ENCODE measurements at regions not wholly inside any gene's neighbourhood (a gene's known extent, or its start where the extent isn't known, plus 50 kb on each side); places are given as distances from the start of the nearest gene placed in this dataset.

GRCh38 chr12:88884600-88884999, 304.3 kb upstream of the KITLG start:
- H3K9ac ChIP-seq, result no peak overlapping the region
- no peaks in the 10 kb centered on the region for H3K4me1 ChIP-seq
- no peak for TF ChIP-seq Cebpa-rat (IDR thresholded peaks at IDR 0.05)
- H3K36me3 ChIP-seq, result no peaks in the 10 kb centered on the region
- H3K4me3 ChIP-seq, result no peak overlapping the region
- H4K20me1 ChIP-seq, result no peaks in the 10 kb centered on the region
- H3K4me2 ChIP-seq, result no peak overlapping the region
- H3K9me3 ChIP-seq, result no peaks in the 10 kb centered on the region
- no peaks in the 10 kb centered on the region for H3K27me3 ChIP-seq
- no peak overlapping the region for H3K27ac ChIP-seq

GRCh38 chr12:88882662-88883061, 302.4 kb upstream of the KITLG start:
- Histone ChIP-seq H3K4me3 (no peak overlapping the region), H3K4me2 (no peak overlapping the region), H3K4me1 (no peaks in the 10 kb centered on the region), H3K36me3 (no peaks in the 10 kb centered on the region), H3K9ac (no peak overlapping the region), H3K27ac (no peak overlapping the region), H3K27me3 (no peaks in the 10 kb centered on the region), H4K20me1 (no peaks in the 10 kb centered on the region), H3K9me3 (no peaks in the 10 kb centered on the region)
- TF ChIP-seq Cebpa-rat (IDR thresholded peaks at IDR 0.05), result no peak

- Histone ChIP-seq H3K27me3 (no peaks in the 10 kb centered on the region), H3K36me3 (no peaks in the 10 kb centered on the region), H3K4me1 (no peaks in the 10 kb centered on the region), H3K4me2 (no peak overlapping the region), H3K9me3 (no peaks in the 10 kb centered on the region), H3K4me3 (no peak overlapping the region), H3K27ac (no peak overlapping the region), H3K9ac (no peak overlapping the region), H4K20me1 (no peaks in the 10 kb centered on the region)
- no peak for TF ChIP-seq Cebpa-rat (IDR thresholded peaks at IDR 0.05)
These were observed 299.8 kb upstream of the KITLG start for GRCh38 chr12:88880051-88880450.

GRCh38 chr12:88878295-88878694, 298.0 kb upstream of the KITLG start:
- Histone ChIP-seq H3K9me3 (no peaks in the 10 kb centered on the region), H4K20me1 (no peaks in the 10 kb centered on the region), H3K4me1 (no peaks in the 10 kb centered on the region), H3K27me3 (no peaks in the 10 kb centered on the region), H3K9ac (no peak overlapping the region), H3K4me2 (no peak overlapping the region), H3K36me3 (no peaks in the 10 kb centered on the region), H3K4me3 (no peak overlapping the region), H3K27ac (no peak overlapping the region)
- TF ChIP-seq Cebpa-rat (IDR thresholded peaks at IDR 0.05), result no peak

- no peak overlapping the region for H3K9ac ChIP-seq
- no peaks in the 10 kb centered on the region for H3K9me3 ChIP-seq
- no peaks in the 10 kb centered on the region for H3K27me3 ChIP-seq
- no peak overlapping the region for H3K4me3 ChIP-seq
- H3K36me3 ChIP-seq, result no peaks in the 10 kb centered on the region
- H3K4me2 ChIP-seq, result no peak overlapping the region
- H4K20me1 ChIP-seq, result no peaks in the 10 kb centered on the region
- no peak for TF ChIP-seq Cebpa-rat (IDR thresholded peaks at IDR 0.05)
- H3K27ac ChIP-seq, result no peak overlapping the region
- no peaks in the 10 kb centered on the region for H3K4me1 ChIP-seq
These were observed 296.6 kb upstream of the KITLG start for GRCh38 chr12:88876857-88877256.

GRCh38 chr12:88870000-88870737, 289.9 kb upstream of the KITLG start:
- Histone ChIP-seq H3K36me3 (no peaks in the 10 kb centered on the region), H3K27ac (no peak overlapping the region), H3K27me3 (no peaks in the 10 kb centered on the region), H3K9me3 (no peaks in the 10 kb centered on the region), H3K4me2 (no peak overlapping the region), H4K20me1 (no peaks in the 10 kb centered on the region), H3K4me3 (no peak overlapping the region), H3K4me1 (no peaks in the 10 kb centered on the region), H3K9ac (no peak overlapping the region)
- no peak for TF ChIP-seq Cebpa-rat (IDR thresholded peaks at IDR 0.05)

- Histone ChIP-seq H3K27me3 (no peaks in the 10 kb centered on the region), H3K9ac (no peak overlapping the region), H3K4me1 (no peaks in the 10 kb centered on the region), H3K9me3 (no peaks in the 10 kb centered on the region), H3K4me3 (no peak overlapping the region), H3K36me3 (no peaks in the 10 kb centered on the region), H3K4me2 (no peak overlapping the region), H3K27ac (no peak overlapping the region), H4K20me1 (no peaks in the 10 kb centered on the region)
- TF ChIP-seq Cebpa-rat (IDR thresholded peaks at IDR 0.05), result no peak
These were observed 287.8 kb upstream of the KITLG start for GRCh38 chr12:88868050-88868449.

- no peak for TF ChIP-seq Cebpa-rat (IDR thresholded peaks at IDR 0.05)
- Histone ChIP-seq H3K4me1 (no peaks in the 10 kb centered on the region), H3K4me2 (no peak overlapping the region), H3K27me3 (no peaks in the 10 kb centered on the region), H4K20me1 (no peaks in the 10 kb centered on the region), H3K4me3 (no peak overlapping the region), H3K9ac (no peak overlapping the region), H3K27ac (no peak overlapping the region), H3K36me3 (no peaks in the 10 kb centered on the region), H3K9me3 (no peaks in the 10 kb centered on the region)
These were observed 287.2 kb upstream of the KITLG start for GRCh38 chr12:88867510-88867909.

GRCh38 chr12:88866881-88867280, 286.6 kb upstream of the KITLG start:
- H3K9ac ChIP-seq, result no peak overlapping the region
- no peaks in the 10 kb centered on the region for H4K20me1 ChIP-seq
- no peak for TF ChIP-seq Cebpa-rat (IDR thresholded peaks at IDR 0.05)
- H3K4me3 ChIP-seq, result no peak overlapping the region
- no peaks in the 10 kb centered on the region for H3K36me3 ChIP-seq
- H3K9me3 ChIP-seq, result no peaks in the 10 kb centered on the region
- no peak overlapping the region for H3K27ac ChIP-seq
- no peaks in the 10 kb centered on the region for H3K4me1 ChIP-seq
- no peaks in the 10 kb centered on the region for H3K27me3 ChIP-seq
- no peak overlapping the region for H3K4me2 ChIP-seq

GRCh38 chr12:88865537-88865936, 285.3 kb upstream of the KITLG start:
- no peak overlapping the region for H3K4me2 ChIP-seq
- no peaks in the 10 kb centered on the region for H3K4me1 ChIP-seq
- H3K4me3 ChIP-seq, result no peak overlapping the region
- no peaks in the 10 kb centered on the region for H3K27me3 ChIP-seq
- H3K9me3 ChIP-seq, result no peaks in the 10 kb centered on the region
- no peaks in the 10 kb centered on the region for H3K36me3 ChIP-seq
- H4K20me1 ChIP-seq, result no peaks in the 10 kb centered on the region
- no peak overlapping the region for H3K27ac ChIP-seq
- TF ChIP-seq Cebpa-rat (IDR thresholded peaks at IDR 0.05), result no peak
- H3K9ac ChIP-seq, result no peak overlapping the region

GRCh38 chr12:88860851-88861250, 280.6 kb upstream of the KITLG start:
- no peak overlapping the region for H3K4me3 ChIP-seq
- TF ChIP-seq Cebpa-rat (IDR thresholded peaks at IDR 0.05), result no peak

More at GRCh38 chr12:88860851-88861250, 280.6 kb upstream of the KITLG start:
- H3K36me3 ChIP-seq, result no peaks in the 10 kb centered on the region
- no peaks in the 10 kb centered on the region for H3K9me3 ChIP-seq
- H3K27me3 ChIP-seq, result no peaks in the 10 kb centered on the region
- no peak overlapping the region for H3K9ac ChIP-seq
- no peaks in the 10 kb centered on the region for H4K20me1 ChIP-seq
- no peaks in the 10 kb centered on the region for H3K4me1 ChIP-seq
- H3K4me2 ChIP-seq, result no peak overlapping the region
- no peak overlapping the region for H3K27ac ChIP-seq

All from BLaER1 (cell line).